Skeletal muscle satellite cell (primary cell): ENCODE measurements at regions not wholly inside any gene's neighbourhood (a gene's known extent, or its start where the extent isn't known, plus 50 kb on each side); places are given as distances from the start of the nearest gene placed in this dataset.

ENCODE experiments used
- H3K27me3 ChIP-seq: 2 replicates; pipeline ENCODE4 v1.7.0; 2013; ENCODE audit warnings: low read length; ENCODE audit not compliant: control insufficient read depth, insufficient read depth
- H3K36me3 ChIP-seq: 2 replicates; pipeline ENCODE4 v1.7.0; 2013; ENCODE audit warnings: mild to moderate bottlenecking, control low read depth, low read length; ENCODE audit not compliant: insufficient read depth
- H3K4me1 ChIP-seq: 2 replicates; pipeline ENCODE4 v1.7.0; 2013; ENCODE audit warnings: low read length; ENCODE audit not compliant: control insufficient read depth, insufficient read depth
- H3K4me2 ChIP-seq: 2 replicates; pipeline ENCODE4 v1.7.0; 2013; ENCODE audit warnings: mild to moderate bottlenecking, low read length
- H3K4me3 ChIP-seq: 2 replicates; pipeline ENCODE4 v1.7.0; 2013; ENCODE audit warnings: low read length
- H3K9ac ChIP-seq: 2 replicates; pipeline ENCODE4 v1.7.0; 2013; ENCODE audit warnings: mild to moderate bottlenecking, low read depth, low read length, moderate library complexity
- H3K9me3 ChIP-seq: replicated peaks from 2 replicates; pipeline ENCODE4 v1.7.0; 2013; ENCODE audit warnings: mild to moderate bottlenecking, control low read depth, low read length

DNA sequence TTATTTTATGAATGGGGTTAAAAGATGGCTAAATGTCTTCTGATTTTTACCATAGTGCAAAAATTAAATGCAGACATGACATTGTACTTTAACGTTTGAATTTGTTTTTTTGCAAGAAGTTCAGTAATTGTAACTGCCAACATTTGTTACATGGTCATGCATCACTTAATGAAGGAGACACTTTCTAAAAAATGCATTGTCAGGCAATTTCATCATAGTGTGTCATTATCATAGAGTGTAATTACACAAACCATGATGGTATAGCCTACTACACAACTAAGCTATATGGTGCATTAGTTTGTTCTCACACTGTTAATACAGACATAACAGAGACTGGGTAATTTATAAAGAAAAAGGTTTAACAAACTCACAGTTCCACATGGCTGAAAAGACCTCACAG is 50.0 kb upstream of the NAA35 start:
- peaks cover 4% of the 10 kb centered on the region for H3K27me3 ChIP-seq
- H3K9me3 ChIP-seq = no peaks in the 10 kb centered on the region

More for the DNA sequence above, 50.0 kb upstream of the NAA35 start:
- H3K9ac ChIP-seq = no peak overlapping the region
- H3K4me3 ChIP-seq = no peak overlapping the region
- H3K4me2 ChIP-seq = no peak overlapping the region
- H3K4me1 ChIP-seq = no peaks in the 10 kb centered on the region
- no peaks in the 10 kb centered on the region for H3K36me3 ChIP-seq
